ENCODE measurements at regions not wholly inside any gene's neighbourhood (a gene's known extent, or its start where the extent isn't known, plus 50 kb on each side); places are given as distances from the start of the nearest gene placed in this dataset.
"Not testable (repeated sequence)": the region's sequence is repeated elsewhere in the genome, so short reads cannot be mapped to it uniquely, and the experiment has no call there.

DNA sequence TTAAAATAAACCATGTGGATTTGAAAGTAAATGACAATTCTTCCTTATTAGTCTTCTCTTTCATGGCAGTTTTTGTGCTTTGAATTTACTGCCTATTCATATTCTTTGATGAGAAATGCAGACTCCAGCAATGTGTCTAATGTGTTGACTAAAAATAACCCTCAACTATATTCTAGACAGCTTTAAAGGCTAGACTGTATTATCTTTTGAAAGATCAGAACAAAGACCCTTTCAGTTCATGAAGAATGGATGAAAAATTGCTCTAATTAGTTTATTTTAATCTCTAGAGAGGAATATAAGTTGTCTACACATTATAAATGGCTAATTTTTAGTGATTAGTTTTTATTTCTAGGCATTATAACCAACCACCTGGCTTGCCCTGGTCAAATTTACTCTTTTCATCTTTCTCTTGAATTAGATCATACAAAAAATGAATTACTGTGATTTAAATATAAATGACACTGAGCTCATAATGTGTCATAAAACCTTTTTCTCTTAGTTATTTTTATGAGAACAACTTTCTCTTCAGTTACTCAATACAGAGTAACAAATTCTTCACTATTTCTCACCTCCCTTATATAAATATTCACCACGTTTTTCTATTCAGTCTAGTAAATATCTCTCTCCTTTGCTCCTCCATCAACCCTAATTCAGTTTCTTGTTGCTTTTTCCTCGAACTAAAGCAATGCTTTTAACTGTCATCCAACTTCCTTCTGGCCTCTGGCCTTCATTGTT lies 428.5 kb upstream of the TMPRSS15 start:
- Histone ChIP-seq H3K4me3 (ENCODE audit: low read depth in 1 of 2, low read length in 2 of 2) (no peak overlapping the region), H3K27ac (ENCODE audit: low read length) (no peak overlapping the region), H2AFZ (ENCODE audit: low read depth, low read length) (no peak overlapping the region), H3K79me2 (ENCODE audit: insufficient read depth, low read length) (no peaks in the 10 kb centered on the region), H3K4me2 (ENCODE audit: insufficient read depth, low read length) (no peak overlapping the region), H3K36me3 (ENCODE audit: insufficient read depth, low read length) (no peaks in the 10 kb centered on the region), H3K9me3 (ENCODE audit: insufficient read depth, low read length, severe bottlenecking) (no peaks in the 10 kb centered on the region), H3K9ac (ENCODE audit: low read depth, low read length) (no peak overlapping the region), H3K27me3 (ENCODE audit: insufficient read depth, low read length, poor library complexity) (no peaks in the 10 kb centered on the region), H3K4me1 (ENCODE audit: insufficient read depth, low read length) (no peaks in the 10 kb centered on the region), H4K20me1 (ENCODE audit: insufficient read depth, low read length) (no peaks in the 10 kb centered on the region)
- no peak for ATAC-seq (ENCODE audit: insufficient read depth, low read depth)
- no peak for DNase-seq
- TF ChIP-seq, protein P1, sequence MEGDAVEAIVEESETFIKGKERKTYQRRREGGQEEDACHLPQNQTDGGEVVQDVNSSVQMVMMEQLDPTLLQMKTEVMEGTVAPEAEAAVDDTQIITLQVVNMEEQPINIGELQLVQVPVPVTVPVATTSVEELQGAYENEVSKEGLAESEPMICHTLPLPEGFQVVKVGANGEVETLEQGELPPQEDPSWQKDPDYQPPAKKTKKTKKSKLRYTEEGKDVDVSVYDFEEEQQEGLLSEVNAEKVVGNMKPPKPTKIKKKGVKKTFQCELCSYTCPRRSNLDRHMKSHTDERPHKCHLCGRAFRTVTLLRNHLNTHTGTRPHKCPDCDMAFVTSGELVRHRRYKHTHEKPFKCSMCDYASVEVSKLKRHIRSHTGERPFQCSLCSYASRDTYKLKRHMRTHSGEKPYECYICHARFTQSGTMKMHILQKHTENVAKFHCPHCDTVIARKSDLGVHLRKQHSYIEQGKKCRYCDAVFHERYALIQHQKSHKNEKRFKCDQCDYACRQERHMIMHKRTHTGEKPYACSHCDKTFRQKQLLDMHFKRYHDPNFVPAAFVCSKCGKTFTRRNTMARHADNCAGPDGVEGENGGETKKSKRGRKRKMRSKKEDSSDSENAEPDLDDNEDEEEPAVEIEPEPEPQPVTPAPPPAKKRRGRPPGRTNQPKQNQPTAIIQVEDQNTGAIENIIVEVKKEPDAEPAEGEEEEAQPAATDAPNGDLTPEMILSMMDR (IDR thresholded peaks at IDR 0.05; ENCODE audit: borderline replicate concordance, extremely low read depth, low read length, poor library complexity, severe bottlenecking): no peak
- TF ChIP-seq EZH2 (IDR thresholded peaks at IDR 0.05; ENCODE audit: borderline replicate concordance, low read depth, low read length, severe bottlenecking): no peak

DNA sequence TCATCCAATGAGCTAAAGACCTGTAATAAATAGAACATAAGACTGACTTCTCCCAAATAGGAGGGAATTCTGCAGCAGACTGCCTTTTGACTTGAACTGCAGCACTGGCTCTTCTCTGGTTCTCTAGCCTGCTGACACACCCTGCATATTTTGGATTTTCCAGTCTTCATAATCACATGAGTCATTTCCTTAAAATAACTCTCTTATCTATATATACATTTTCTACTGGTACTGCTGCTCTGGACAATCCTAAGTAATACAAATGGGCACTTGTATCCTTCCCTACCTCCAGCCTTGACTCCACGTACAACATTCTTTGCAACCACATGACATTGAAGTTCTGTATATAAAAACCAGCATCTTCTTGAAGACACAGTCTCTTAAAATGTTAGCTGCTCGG lies 429.4 kb upstream of the TMPRSS15 start:
- Histone ChIP-seq H2AFZ (ENCODE audit: low read depth, low read length) (no peak overlapping the region), H3K4me2 (ENCODE audit: insufficient read depth, low read length) (no peak overlapping the region), H3K9ac (ENCODE audit: low read depth, low read length) (no peak overlapping the region), H3K4me3 (ENCODE audit: low read depth in 1 of 2, low read length in 2 of 2) (no peak overlapping the region), H3K4me1 (ENCODE audit: insufficient read depth, low read length) (no peaks in the 10 kb centered on the region), H3K27ac (ENCODE audit: low read length) (no peak overlapping the region), H3K27me3 (ENCODE audit: insufficient read depth, low read length, poor library complexity) (no peaks in the 10 kb centered on the region), H3K79me2 (ENCODE audit: insufficient read depth, low read length) (no peaks in the 10 kb centered on the region), H3K9me3 (ENCODE audit: insufficient read depth, low read length, severe bottlenecking) (no peaks in the 10 kb centered on the region), H4K20me1 (ENCODE audit: insufficient read depth, low read length) (no peaks in the 10 kb centered on the region), H3K36me3 (ENCODE audit: insufficient read depth, low read length) (no peaks in the 10 kb centered on the region)
- no peak for TF ChIP-seq EZH2 (IDR thresholded peaks at IDR 0.05; ENCODE audit: borderline replicate concordance, low read depth, low read length, severe bottlenecking)
- TF ChIP-seq, protein P1 (IDR thresholded peaks at IDR 0.05; ENCODE audit: borderline replicate concordance, extremely low read depth, low read length, poor library complexity, severe bottlenecking): no peak
- ATAC-seq (ENCODE audit: insufficient read depth, low read depth) (no peak), DNase-seq (no peak)

DNA sequence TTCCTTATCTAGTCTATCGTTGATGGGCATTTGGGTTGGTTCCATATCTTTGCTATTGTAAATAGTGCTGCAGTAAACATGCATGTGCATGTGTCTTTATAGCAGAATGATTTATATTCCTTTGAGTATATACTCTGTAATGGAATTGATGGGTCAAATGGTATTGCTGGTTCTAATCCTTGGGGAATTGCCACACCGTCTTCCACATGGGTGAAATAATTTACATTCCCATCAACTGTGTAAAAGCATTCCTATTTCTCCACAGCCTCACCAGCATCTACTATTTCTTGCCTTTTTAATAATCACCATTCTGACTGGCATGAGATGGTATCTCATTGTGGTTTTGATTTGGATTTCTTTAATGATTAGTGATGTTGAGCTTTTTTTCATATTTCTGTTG lies 430.5 kb upstream of the TMPRSS15 start:
- not testable (repeated sequence) for ATAC-seq (ENCODE audit: insufficient read depth, low read depth); H3K79me2 ChIP-seq (ENCODE audit: insufficient read depth, low read length); H2AFZ ChIP-seq (ENCODE audit: low read depth, low read length); DNase-seq; H4K20me1 ChIP-seq (ENCODE audit: insufficient read depth, low read length); H3K9ac ChIP-seq (ENCODE audit: low read depth, low read length); H3K9me3 ChIP-seq (ENCODE audit: insufficient read depth, low read length, severe bottlenecking); H3K4me3 ChIP-seq (ENCODE audit: low read depth in 1 of 2, low read length in 2 of 2); H3K27me3 ChIP-seq (ENCODE audit: insufficient read depth, low read length, poor library complexity); H3K4me2 ChIP-seq (ENCODE audit: insufficient read depth, low read length); H3K27ac ChIP-seq (ENCODE audit: low read length); H3K4me1 ChIP-seq (ENCODE audit: insufficient read depth, low read length); H3K36me3 ChIP-seq (ENCODE audit: insufficient read depth, low read length)

DNA sequence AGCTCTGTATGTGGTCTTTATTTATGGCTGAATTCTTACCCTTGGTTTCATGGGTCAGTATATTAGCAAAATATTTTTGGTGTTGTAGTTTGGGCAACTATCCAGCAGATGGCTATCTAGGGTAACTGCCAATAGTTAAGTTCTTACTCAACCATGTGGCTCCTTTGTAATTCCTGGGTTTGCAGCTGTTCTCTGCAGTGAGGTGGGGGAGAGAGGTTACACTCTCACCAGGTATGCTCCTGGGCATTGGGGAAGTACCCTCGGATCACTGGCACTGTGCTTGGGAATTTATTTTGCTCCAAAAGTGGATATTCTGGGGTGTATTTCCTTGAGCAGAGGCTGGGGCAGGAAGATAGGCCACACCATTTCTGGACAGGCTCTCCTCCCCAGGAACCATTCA lies 436.7 kb upstream of the TMPRSS15 start:
- no peak for DNase-seq

DNA sequence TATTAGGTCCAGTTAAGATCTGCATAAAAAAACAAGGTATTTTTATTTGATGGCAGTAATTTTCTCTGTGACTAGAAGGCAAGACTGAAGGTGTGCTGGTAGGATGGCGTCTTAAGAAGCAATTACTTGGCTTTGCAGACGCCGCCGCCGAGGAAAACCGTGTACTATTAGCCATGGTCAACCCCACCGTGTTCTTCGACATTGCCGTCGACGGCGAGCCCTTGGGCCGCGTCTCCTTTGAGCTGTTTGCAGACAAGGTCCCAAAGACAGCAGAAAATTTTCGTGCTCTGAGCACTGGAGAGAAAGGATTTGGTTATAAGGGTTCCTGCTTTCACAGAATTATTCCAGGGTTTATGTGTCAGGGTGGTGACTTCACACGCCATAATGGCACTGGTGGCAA lies 454.0 kb upstream of the TMPRSS15 start:
- not testable (repeated sequence) for ATAC-seq (ENCODE audit: insufficient read depth, low read depth); H2AFZ ChIP-seq (ENCODE audit: low read depth, low read length); H3K27ac ChIP-seq (ENCODE audit: low read length); H3K9ac ChIP-seq (ENCODE audit: low read depth, low read length); H3K9me3 ChIP-seq (ENCODE audit: insufficient read depth, low read length, severe bottlenecking); H4K20me1 ChIP-seq (ENCODE audit: insufficient read depth, low read length); DNase-seq; H3K79me2 ChIP-seq (ENCODE audit: insufficient read depth, low read length); H3K4me1 ChIP-seq (ENCODE audit: insufficient read depth, low read length); H3K27me3 ChIP-seq (ENCODE audit: insufficient read depth, low read length, poor library complexity); H3K4me2 ChIP-seq (ENCODE audit: insufficient read depth, low read length); H3K4me3 ChIP-seq (ENCODE audit: low read depth in 1 of 2, low read length in 2 of 2); H3K36me3 ChIP-seq (ENCODE audit: insufficient read depth, low read length)

More for the DNA sequence above, 436.7 kb upstream of the TMPRSS15 start:
- Histone ChIP-seq H3K27me3 (ENCODE audit: insufficient read depth, low read length, poor library complexity) (no peaks in the 10 kb centered on the region), H3K9ac (ENCODE audit: low read depth, low read length) (no peak overlapping the region), H3K4me2 (ENCODE audit: insufficient read depth, low read length) (no peak overlapping the region), H4K20me1 (ENCODE audit: insufficient read depth, low read length) (no peaks in the 10 kb centered on the region), H3K9me3 (ENCODE audit: insufficient read depth, low read length, severe bottlenecking) (no peaks in the 10 kb centered on the region), H3K36me3 (ENCODE audit: insufficient read depth, low read length) (no peaks in the 10 kb centered on the region), H3K27ac (ENCODE audit: low read length) (no peak overlapping the region), H3K79me2 (ENCODE audit: insufficient read depth, low read length) (no peaks in the 10 kb centered on the region), H2AFZ (ENCODE audit: low read depth, low read length) (no peak overlapping the region), H3K4me3 (ENCODE audit: low read depth in 1 of 2, low read length in 2 of 2) (no peak overlapping the region), H3K4me1 (ENCODE audit: insufficient read depth, low read length) (no peaks in the 10 kb centered on the region)
- TF ChIP-seq, protein P1 (IDR thresholded peaks at IDR 0.05; ENCODE audit: borderline replicate concordance, extremely low read depth, low read length, poor library complexity, severe bottlenecking): peak; percentile 41
- TF ChIP-seq EZH2 (IDR thresholded peaks at IDR 0.05; ENCODE audit: borderline replicate concordance, low read depth, low read length, severe bottlenecking): no peak
- ATAC-seq (ENCODE audit: insufficient read depth, low read depth): no peak

Data from DND-41 (cell line).